C4-2B (cell line): ENCODE measurements at regions not wholly inside any gene's neighbourhood (a gene's known extent, or its start where the extent isn't known, plus 50 kb on each side); places are given as distances from the start of the nearest gene placed in this dataset.

Experiments
- CTCF ChIP-seq: fragments of 450-650 bp; conservative IDR thresholded peaks from 2 replicates; pipeline ENCODE4 v1.5.1; 2017; ENCODE audit warnings: mild to moderate bottlenecking
- ZFX ChIP-seq: fragments of 450-650 bp; IDR thresholded peaks from 2 replicates; pipeline ENCODE4 v1.6.1; 2017

DNA sequence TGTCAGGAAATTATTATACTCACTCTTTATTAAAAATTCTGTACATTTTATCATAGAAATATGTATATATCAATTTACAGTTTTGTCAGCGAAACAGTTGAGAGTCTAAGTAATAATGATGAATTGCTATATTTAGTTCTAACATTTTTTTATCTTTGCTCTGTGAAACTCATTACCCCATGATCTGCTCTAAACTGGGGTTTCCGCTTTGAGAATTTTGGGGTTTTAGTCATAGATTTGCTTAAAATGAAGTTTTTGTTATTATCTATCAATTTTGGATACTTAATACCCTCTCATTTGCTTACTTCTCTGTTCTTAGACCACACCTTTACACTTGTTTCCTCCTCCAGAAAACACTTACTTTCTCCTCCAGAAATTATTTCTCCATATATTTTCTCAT, 333.8 kb upstream of the MPDZ start:
- TF ChIP-seq CTCF (no peak), ZFX (no peak)
